ENCODE measurements at regions not wholly inside any gene's neighbourhood (a gene's known extent, or its start where the extent isn't known, plus 50 kb on each side); places are given as distances from the start of the nearest gene placed in this dataset.
"Not testable (repeated sequence)": the region's sequence is repeated elsewhere in the genome, so short reads cannot be mapped to it uniquely, and the experiment has no call there.

GRCh38 chr1:70720109-70720508 lies 309.0 kb downstream of the CTH start:
- ATAC-seq (no peak), DNase-seq (no peak)
- intact Hi-C loops (cut with DNase I, micrococcal nuclease) = no loop called here
- Mint-ChIP-seq H3K27ac (no peak overlapping the region), H3K9me3 (ENCODE audit: low read depth) (peaks cover 10% of the 10 kb centered on the region), H3K4me3 (no peak overlapping the region), H3K27me3 (no peaks in the 10 kb centered on the region), H3K4me1 (no peaks in the 10 kb centered on the region), H3K36me3 (ENCODE audit: low read depth) (no peaks in the 10 kb centered on the region)
- ChIA-PET CTCF (no interaction called here), POLR2A (no interaction called here)

GRCh38 chr1:70720521-70720920 lies 309.5 kb downstream of the CTH start:
- ChIA-PET CTCF (no interaction called here), POLR2A (no interaction called here)
- intact Hi-C loops (cut with DNase I, micrococcal nuclease) = no loop called here
- Mint-ChIP-seq H3K4me3 (no peak overlapping the region), H3K4me1 (no peaks in the 10 kb centered on the region), H3K27ac (no peak overlapping the region), H3K36me3 (ENCODE audit: low read depth) (no peaks in the 10 kb centered on the region), H3K27me3 (no peaks in the 10 kb centered on the region), H3K9me3 (ENCODE audit: low read depth) (peaks cover 14% of the 10 kb centered on the region)
- DNase-seq (no peak), ATAC-seq (no peak)

GRCh38 chr1:70727886-70728489 lies 316.9 kb downstream of the CTH start:
- H3K27me3 Mint-ChIP-seq = no peaks in the 10 kb centered on the region
- ChIA-PET POLR2A (no interaction called here), CTCF (interaction anchor here (1.4 kb wide), 1 partner anchor 42 kb away, joined by 3 read pairs; no protein-coding TSS in a partner anchor)
- intact Hi-C loops (cut with DNase I, micrococcal nuclease) = no loop called here
- peaks cover 20% of the 10 kb centered on the region for H3K9me3 Mint-ChIP-seq (ENCODE audit: low read depth)
- no peak for ATAC-seq
- no peaks in the 10 kb centered on the region for H3K4me1 Mint-ChIP-seq
- H3K4me3 Mint-ChIP-seq = no peak overlapping the region
- no peak overlapping the region for H3K27ac Mint-ChIP-seq
- H3K36me3 Mint-ChIP-seq (ENCODE audit: low read depth) = no peaks in the 10 kb centered on the region
- DNase-seq = no peak

- intact Hi-C loops (cut with DNase I, micrococcal nuclease); POLR2A ChIA-PET; ATAC-seq; H3K9me3 Mint-ChIP-seq (ENCODE audit: low read depth); CTCF ChIA-PET; H3K27ac Mint-ChIP-seq; H3K36me3 Mint-ChIP-seq (ENCODE audit: low read depth); H3K4me1 Mint-ChIP-seq; H3K27me3 Mint-ChIP-seq; DNase-seq; H3K4me3 Mint-ChIP-seq: not testable (repeated sequence)
Observed at GRCh38 chr1:70736518-70736917, 311.1 kb downstream of the PTGER3 start.

GRCh38 chr1:70737125-70737524 lies 310.5 kb downstream of the PTGER3 start:
- H3K4me1 Mint-ChIP-seq = no peaks in the 10 kb centered on the region
- H3K4me3 Mint-ChIP-seq = no peak overlapping the region
- DNase-seq (no peak), ATAC-seq (no peak)
- no peaks in the 10 kb centered on the region for H3K36me3 Mint-ChIP-seq (ENCODE audit: low read depth)
- peaks cover 5% of the 10 kb centered on the region for H3K9me3 Mint-ChIP-seq (ENCODE audit: low read depth)
- H3K27ac Mint-ChIP-seq = no peak overlapping the region
- no peaks in the 10 kb centered on the region for H3K27me3 Mint-ChIP-seq
- POLR2A ChIA-PET = no interaction called here
- CTCF ChIA-PET = no interaction called here
- intact Hi-C loops (cut with DNase I, micrococcal nuclease) = no loop called here

- Mint-ChIP-seq H3K4me1 (no peaks in the 10 kb centered on the region), H3K4me3 (no peak overlapping the region), H3K27me3 (no peaks in the 10 kb centered on the region), H3K27ac (no peak overlapping the region), H3K9me3 (ENCODE audit: low read depth) (peaks cover 12% of the 10 kb centered on the region), H3K36me3 (ENCODE audit: low read depth) (no peaks in the 10 kb centered on the region)
- intact Hi-C loops (cut with DNase I, micrococcal nuclease) = no loop called here
- ATAC-seq (no peak), DNase-seq (no peak)
- POLR2A ChIA-PET = no interaction called here
- CTCF ChIA-PET = interaction anchor here (0.6 kb wide), 1 partner anchor 226 kb away, joined by 3 read pairs; no protein-coding TSS in a partner anchor
Observed at GRCh38 chr1:70738624-70739023, 309.0 kb downstream of the PTGER3 start.

GRCh38 chr1:70745199-70745598 lies 302.4 kb downstream of the PTGER3 start:
- ChIA-PET POLR2A (no interaction called here), CTCF (no interaction called here)
- DNase-seq (no peak), ATAC-seq (no peak)
- intact Hi-C loops (cut with DNase I, micrococcal nuclease) = no loop called here
- Mint-ChIP-seq H3K27ac (no peak overlapping the region), H3K9me3 (ENCODE audit: low read depth) (peaks cover 32% of the 10 kb centered on the region), H3K4me1 (no peaks in the 10 kb centered on the region), H3K27me3 (no peaks in the 10 kb centered on the region), H3K36me3 (ENCODE audit: low read depth) (no peaks in the 10 kb centered on the region), H3K4me3 (no peak overlapping the region)

GRCh38 chr1:70746062-70746461 lies 301.6 kb downstream of the PTGER3 start:
- POLR2A ChIA-PET; H3K4me3 Mint-ChIP-seq; DNase-seq; H3K36me3 Mint-ChIP-seq (ENCODE audit: low read depth); intact Hi-C loops (cut with DNase I, micrococcal nuclease); H3K27me3 Mint-ChIP-seq; H3K27ac Mint-ChIP-seq; H3K4me1 Mint-ChIP-seq; ATAC-seq: not testable (repeated sequence)
- H3K9me3 Mint-ChIP-seq (ENCODE audit: low read depth) = peaks cover 35% of the 10 kb centered on the region
- CTCF ChIA-PET = interaction anchor here (0.6 kb wide), 1 partner anchor 626 kb away, joined by 4 read pairs; no protein-coding TSS in a partner anchor

- ATAC-seq; H3K27me3 Mint-ChIP-seq; H3K36me3 Mint-ChIP-seq (ENCODE audit: low read depth); H3K4me3 Mint-ChIP-seq; intact Hi-C loops (cut with DNase I, micrococcal nuclease); DNase-seq; H3K4me1 Mint-ChIP-seq; POLR2A ChIA-PET; CTCF ChIA-PET; H3K27ac Mint-ChIP-seq: not testable (repeated sequence)
- peaks cover 32% of the 10 kb centered on the region for H3K9me3 Mint-ChIP-seq (ENCODE audit: low read depth)
Observed at GRCh38 chr1:70747123-70747522, 300.5 kb downstream of the PTGER3 start.

- H3K36me3 Mint-ChIP-seq (ENCODE audit: low read depth); ATAC-seq; H3K4me1 Mint-ChIP-seq; POLR2A ChIA-PET; H3K27me3 Mint-ChIP-seq; H3K4me3 Mint-ChIP-seq; DNase-seq; CTCF ChIA-PET; intact Hi-C loops (cut with DNase I, micrococcal nuclease); H3K27ac Mint-ChIP-seq: not testable (repeated sequence)
- H3K9me3 Mint-ChIP-seq (ENCODE audit: low read depth) = peaks cover 23% of the 10 kb centered on the region
Observed at GRCh38 chr1:70751676-70752287, 295.8 kb downstream of the PTGER3 start.

GRCh38 chr1:70754701-70755100 lies 292.9 kb downstream of the PTGER3 start:
- Mint-ChIP-seq H3K36me3 (ENCODE audit: low read depth) (no peaks in the 10 kb centered on the region), H3K4me1 (no peaks in the 10 kb centered on the region), H3K9me3 (ENCODE audit: low read depth) (peaks cover 9% of the 10 kb centered on the region), H3K27ac (no peak overlapping the region), H3K4me3 (no peak overlapping the region), H3K27me3 (no peaks in the 10 kb centered on the region)
- POLR2A ChIA-PET = no interaction called here
- intact Hi-C loops (cut with DNase I, micrococcal nuclease) = no loop called here
- no peak for ATAC-seq
- CTCF ChIA-PET = no interaction called here
- no peak for DNase-seq

- H3K27ac Mint-ChIP-seq = no peak overlapping the region
- no peaks in the 10 kb centered on the region for H3K9me3 Mint-ChIP-seq (ENCODE audit: low read depth)
- CTCF ChIA-PET = no interaction called here
- POLR2A ChIA-PET = no interaction called here
- H3K4me3 Mint-ChIP-seq = no peak overlapping the region
- H3K4me1 Mint-ChIP-seq = no peaks in the 10 kb centered on the region
- no peaks in the 10 kb centered on the region for H3K27me3 Mint-ChIP-seq
- intact Hi-C loops (cut with DNase I, micrococcal nuclease) = no loop called here
- DNase-seq = no peak
- H3K36me3 Mint-ChIP-seq (ENCODE audit: low read depth) = no peaks in the 10 kb centered on the region
- ATAC-seq = no peak
Observed at GRCh38 chr1:70760154-70760553, 287.5 kb downstream of the PTGER3 start.
